ENCODE measurements at regions not wholly inside any gene's neighbourhood (a gene's known extent, or its start where the extent isn't known, plus 50 kb on each side); places are given as distances from the start of the nearest gene placed in this dataset.

GRCh38 chr5:54804521-54804920 lies 180.9 kb downstream of the ESM1 start (continued):
- TF ChIP-seq, protein P1, sequence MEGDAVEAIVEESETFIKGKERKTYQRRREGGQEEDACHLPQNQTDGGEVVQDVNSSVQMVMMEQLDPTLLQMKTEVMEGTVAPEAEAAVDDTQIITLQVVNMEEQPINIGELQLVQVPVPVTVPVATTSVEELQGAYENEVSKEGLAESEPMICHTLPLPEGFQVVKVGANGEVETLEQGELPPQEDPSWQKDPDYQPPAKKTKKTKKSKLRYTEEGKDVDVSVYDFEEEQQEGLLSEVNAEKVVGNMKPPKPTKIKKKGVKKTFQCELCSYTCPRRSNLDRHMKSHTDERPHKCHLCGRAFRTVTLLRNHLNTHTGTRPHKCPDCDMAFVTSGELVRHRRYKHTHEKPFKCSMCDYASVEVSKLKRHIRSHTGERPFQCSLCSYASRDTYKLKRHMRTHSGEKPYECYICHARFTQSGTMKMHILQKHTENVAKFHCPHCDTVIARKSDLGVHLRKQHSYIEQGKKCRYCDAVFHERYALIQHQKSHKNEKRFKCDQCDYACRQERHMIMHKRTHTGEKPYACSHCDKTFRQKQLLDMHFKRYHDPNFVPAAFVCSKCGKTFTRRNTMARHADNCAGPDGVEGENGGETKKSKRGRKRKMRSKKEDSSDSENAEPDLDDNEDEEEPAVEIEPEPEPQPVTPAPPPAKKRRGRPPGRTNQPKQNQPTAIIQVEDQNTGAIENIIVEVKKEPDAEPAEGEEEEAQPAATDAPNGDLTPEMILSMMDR (conservative IDR thresholded peaks at IDR 0.05; ENCODE audit: low read depth in 2 of 2) = no peak
- TF ChIP-seq JUNB (IDR thresholded peaks at IDR 0.05; ENCODE audit: unreplicated experiment) = no peak

GRCh38 chr5:54804086-54804485 lies 181.3 kb downstream of the ESM1 start:
- no peak for ATAC-seq

More at GRCh38 chr5:54804086-54804485, 181.3 kb downstream of the ESM1 start:
- no peak overlapping the region for H3K27ac Mint-ChIP-seq
- Histone ChIP-seq H3K4me2 (no peak overlapping the region), H3K4me1 (ENCODE audit: insufficient read depth) (no peaks in the 10 kb centered on the region), H3K27me3 (ENCODE audit: insufficient read depth) (no peaks in the 10 kb centered on the region), H2AFZ (no peak overlapping the region), H3K79me2 (replicated peaks; ENCODE audit: insufficient read depth) (no peaks in the 10 kb centered on the region), H3K9me2 (ENCODE audit: insufficient read depth) (0 out of 2 replicates have a peak, but pooled peaks cover 4% of the 10 kb centered on the region), H3K4me3 (no peak overlapping the region), H3K27ac (ENCODE audit: low read depth) (no peak overlapping the region), H3F3A (replicated peaks; ENCODE audit: low read depth) (no peaks in the 10 kb centered on the region), H3K36me3 (ENCODE audit: insufficient read depth) (no peaks in the 10 kb centered on the region), H4K20me1 (replicated peaks; ENCODE audit: insufficient read depth) (no peaks in the 10 kb centered on the region)
- peaks cover 4% of the 10 kb centered on the region for H3K27me3 Mint-ChIP-seq (ENCODE audit: insufficient read depth, low read depth, poor library complexity)
- H3K4me1 Mint-ChIP-seq = peaks cover 2% of the 10 kb centered on the region; the same call in 1 of the 3 replicates
- peaks cover 20% of the 10 kb centered on the region for H3K9me3 Mint-ChIP-seq
- H3K36me3 Mint-ChIP-seq (ENCODE audit: low read depth) = peaks cover 17% of the 10 kb centered on the region
- DNase-seq (ENCODE audit: low spot score) = no peak
- H3K4me3 Mint-ChIP-seq = no peak overlapping the region
- TF ChIP-seq EZH2 (IDR thresholded peaks at IDR 0.05; ENCODE audit: low read depth, unreplicated experiment) = no peak
- TF ChIP-seq, protein P2, sequence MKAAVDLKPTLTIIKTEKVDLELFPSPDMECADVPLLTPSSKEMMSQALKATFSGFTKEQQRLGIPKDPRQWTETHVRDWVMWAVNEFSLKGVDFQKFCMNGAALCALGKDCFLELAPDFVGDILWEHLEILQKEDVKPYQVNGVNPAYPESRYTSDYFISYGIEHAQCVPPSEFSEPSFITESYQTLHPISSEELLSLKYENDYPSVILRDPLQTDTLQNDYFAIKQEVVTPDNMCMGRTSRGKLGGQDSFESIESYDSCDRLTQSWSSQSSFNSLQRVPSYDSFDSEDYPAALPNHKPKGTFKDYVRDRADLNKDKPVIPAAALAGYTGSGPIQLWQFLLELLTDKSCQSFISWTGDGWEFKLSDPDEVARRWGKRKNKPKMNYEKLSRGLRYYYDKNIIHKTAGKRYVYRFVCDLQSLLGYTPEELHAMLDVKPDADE (IDR thresholded peaks at IDR 0.05) = no peak
- no peak for TF ChIP-seq POLR2AphosphoS5 (IDR thresholded peaks at IDR 0.05; ENCODE audit: low read depth)
- no peak for TF ChIP-seq REST (IDR thresholded peaks at IDR 0.05; ENCODE audit: unreplicated experiment)
- TF ChIP-seq CREB1 (CRISPR knock-in tag; IDR thresholded peaks at IDR 0.05; ENCODE audit: low read depth) = no peak
- TF ChIP-seq STAT1 (IDR thresholded peaks at IDR 0.05; ENCODE audit: unreplicated experiment) = no peak
- TF ChIP-seq ZNF114 (CRISPR knock-in tag; IDR thresholded peaks at IDR 0.05) = no peak
- no peak for TF ChIP-seq ZNF331 (CRISPR knock-in tag; IDR thresholded peaks at IDR 0.05; ENCODE audit: low read depth)
- TF ChIP-seq, protein P1 (conservative IDR thresholded peaks at IDR 0.05; ENCODE audit: low read depth in 2 of 2) = no peak
- TF ChIP-seq JUNB (IDR thresholded peaks at IDR 0.05; ENCODE audit: unreplicated experiment) = no peak

All from GM23338 (cell line).